Stimulated activated CD4-positive, alpha-beta T cell treated with anti-CD3 and anti-CD28 coated beads, Interleukin-1b, Interleukin-23, amount 100 ng/mL, for 4 hours (primary cell): ENCODE measurements at regions not wholly inside any gene's neighbourhood (a gene's known extent, or its start where the extent isn't known, plus 50 kb on each side); places are given as distances from the start of the nearest gene placed in this dataset.

Source experiments
- DNase-seq, 2 donors: peaks; one replicate each; pipeline ENCODE4 v3.0.0-alpha.2; 2020; ENCODE audit warnings: low read depth in 2 of 2

GRCh38 chr19:34824686-34825085 is 51.7 kb upstream of the ZNF599 start:
- DNase-seq = no peak
